GM10248 (cell line): ENCODE measurements at regions not wholly inside any gene's neighbourhood (a gene's known extent, or its start where the extent isn't known, plus 50 kb on each side); places are given as distances from the start of the nearest gene placed in this dataset.

Experiments
- CTCF ChIA-PET: fragments of 300-600 bp; sonication (Branson Sonifier 250); formaldehyde crosslinking; extraction: SDS; loops from one replicate; lab custom pipeline; 2021; ENCODE audit warnings: antibody characterized with exemption; lab: Yijun Ruan, JAX
- POLR2A ChIA-PET: fragments of 350-650 bp; sonication (Branson Sonifier 250); formaldehyde crosslinking; extraction: SDS; loops from one replicate; lab custom pipeline; 2020; ENCODE audit warnings: antibody characterized with exemption; lab: Yijun Ruan, JAX
- DNase-seq: peaks from one replicate; pipeline ENCODE4 v3.0.0; 2012; ENCODE audit errors: extremely low spot score
- TF ChIP-seq, protein P1 (sequence below): IDR thresholded peaks from 2 replicates; pipeline ENCODE4 v1.5.1; 2012; ENCODE audit warnings: mild to moderate bottlenecking, low read depth; ENCODE audit errors: extremely low read depth, missing control alignments, control extremely low read depth

- TF ChIP-seq, protein P1, sequence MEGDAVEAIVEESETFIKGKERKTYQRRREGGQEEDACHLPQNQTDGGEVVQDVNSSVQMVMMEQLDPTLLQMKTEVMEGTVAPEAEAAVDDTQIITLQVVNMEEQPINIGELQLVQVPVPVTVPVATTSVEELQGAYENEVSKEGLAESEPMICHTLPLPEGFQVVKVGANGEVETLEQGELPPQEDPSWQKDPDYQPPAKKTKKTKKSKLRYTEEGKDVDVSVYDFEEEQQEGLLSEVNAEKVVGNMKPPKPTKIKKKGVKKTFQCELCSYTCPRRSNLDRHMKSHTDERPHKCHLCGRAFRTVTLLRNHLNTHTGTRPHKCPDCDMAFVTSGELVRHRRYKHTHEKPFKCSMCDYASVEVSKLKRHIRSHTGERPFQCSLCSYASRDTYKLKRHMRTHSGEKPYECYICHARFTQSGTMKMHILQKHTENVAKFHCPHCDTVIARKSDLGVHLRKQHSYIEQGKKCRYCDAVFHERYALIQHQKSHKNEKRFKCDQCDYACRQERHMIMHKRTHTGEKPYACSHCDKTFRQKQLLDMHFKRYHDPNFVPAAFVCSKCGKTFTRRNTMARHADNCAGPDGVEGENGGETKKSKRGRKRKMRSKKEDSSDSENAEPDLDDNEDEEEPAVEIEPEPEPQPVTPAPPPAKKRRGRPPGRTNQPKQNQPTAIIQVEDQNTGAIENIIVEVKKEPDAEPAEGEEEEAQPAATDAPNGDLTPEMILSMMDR, result no peak
- CTCF ChIA-PET, result no interaction called here
- POLR2A ChIA-PET, result no interaction called here
- no peak for DNase-seq
Observed at GRCh38 chr13:112179995-112180394, 113.0 kb downstream of the SOX1 start.

GRCh38 chr13:112181336-112182067, 114.6 kb downstream of the SOX1 start:
- CTCF ChIA-PET, result no interaction called here
- POLR2A ChIA-PET, result no interaction called here
- TF ChIP-seq, protein P1, result no peak
- DNase-seq, result no peak

DNA sequence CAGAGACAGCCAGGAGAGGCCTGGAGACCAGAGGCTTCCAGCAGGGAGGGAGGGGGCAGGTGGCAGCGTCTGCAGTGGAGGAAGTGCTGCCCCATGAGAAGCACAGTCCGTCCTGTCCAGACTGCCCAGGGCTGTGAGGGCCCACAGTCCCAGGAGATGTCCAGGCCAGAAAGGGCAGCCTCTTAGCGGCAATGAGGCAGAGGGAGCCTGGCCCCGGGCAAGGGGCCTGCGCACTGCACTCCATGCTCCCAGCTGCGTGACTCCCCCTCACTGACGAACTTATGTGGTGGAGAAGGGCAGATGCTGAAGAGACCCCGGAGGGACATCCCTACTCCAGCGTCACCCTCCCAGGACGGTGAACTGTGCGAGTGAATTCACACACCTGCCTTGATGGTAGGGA, 115.3 kb downstream of the SOX1 start:
- CTCF ChIA-PET, result no interaction called here

GRCh38 chr13:112182846-112183531, 116.0 kb downstream of the SOX1 start:
- ChIA-PET POLR2A (no interaction called here), CTCF (no interaction called here)
- TF ChIP-seq, protein P1, result no peak
- no peak for DNase-seq

More for the DNA sequence above, 115.3 kb downstream of the SOX1 start:
- no peak for DNase-seq
- POLR2A ChIA-PET, result no interaction called here
- TF ChIP-seq, protein P1, result no peak

GRCh38 chr13:112183532-112184090, 116.7 kb downstream of the SOX1 start:
- ChIA-PET CTCF (no interaction called here), POLR2A (no interaction called here)
- TF ChIP-seq, protein P1, result no peak
- DNase-seq, result no peak

- TF ChIP-seq, protein P1, result no peak
- CTCF ChIA-PET, result no interaction called here
- no peak for DNase-seq
- POLR2A ChIA-PET, result no interaction called here
Observed at GRCh38 chr13:112184261-112184660, 117.3 kb downstream of the SOX1 start.
